GM21526 (cell line): ENCODE measurements at regions not wholly inside any gene's neighbourhood (a gene's known extent, or its start where the extent isn't known, plus 50 kb on each side); places are given as distances from the start of the nearest gene placed in this dataset.

ENCODE experiments used
- ATAC-seq: cut with Tn5 transposase; IDR thresholded peaks from one replicate; pipeline ENCODE4 v1.9.1; 2021; ENCODE audit warnings: moderate library complexity; ENCODE audit not compliant: unreplicated experiment, low FRiP score

DNA sequence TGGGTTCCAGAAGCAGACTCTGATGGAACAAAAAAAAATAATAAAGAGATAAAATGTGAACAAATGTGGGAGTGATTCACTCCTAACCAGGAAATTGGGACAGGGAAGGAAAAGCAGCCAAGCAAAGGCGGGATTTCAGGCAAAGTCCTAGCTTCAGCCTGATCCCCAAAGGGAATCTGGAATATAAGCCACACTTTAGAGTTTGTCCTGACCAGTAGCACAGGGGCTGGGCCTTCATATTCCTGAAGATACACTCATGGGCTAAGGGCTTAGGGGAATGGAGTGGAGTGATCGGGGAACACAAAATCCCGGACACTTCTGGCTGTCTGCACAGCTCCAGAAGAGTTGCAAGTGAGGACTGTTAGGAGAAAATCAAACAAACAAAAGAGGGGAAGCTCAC is 135.0 kb upstream of the COL8A1 start:
- no peak for ATAC-seq

DNA sequence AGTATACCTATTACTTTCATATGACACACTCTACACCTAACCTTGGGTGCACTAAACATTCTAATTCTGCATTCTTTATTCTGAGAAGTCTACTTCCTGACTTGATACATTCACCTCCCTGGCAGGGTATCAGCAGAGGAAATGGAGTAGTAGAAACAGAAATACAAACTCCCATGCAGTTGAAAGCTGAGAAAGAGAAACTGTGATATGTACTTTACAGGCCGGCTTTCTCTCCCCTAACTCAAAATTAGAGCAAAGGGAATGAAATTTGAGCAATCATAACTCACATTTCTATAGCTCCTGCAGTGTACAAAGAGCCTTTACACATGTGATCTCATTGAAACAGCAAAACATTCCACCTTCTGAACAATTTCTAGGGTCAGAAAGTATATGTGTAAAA is 135.5 kb upstream of the COL8A1 start:
- ATAC-seq = no peak

DNA sequence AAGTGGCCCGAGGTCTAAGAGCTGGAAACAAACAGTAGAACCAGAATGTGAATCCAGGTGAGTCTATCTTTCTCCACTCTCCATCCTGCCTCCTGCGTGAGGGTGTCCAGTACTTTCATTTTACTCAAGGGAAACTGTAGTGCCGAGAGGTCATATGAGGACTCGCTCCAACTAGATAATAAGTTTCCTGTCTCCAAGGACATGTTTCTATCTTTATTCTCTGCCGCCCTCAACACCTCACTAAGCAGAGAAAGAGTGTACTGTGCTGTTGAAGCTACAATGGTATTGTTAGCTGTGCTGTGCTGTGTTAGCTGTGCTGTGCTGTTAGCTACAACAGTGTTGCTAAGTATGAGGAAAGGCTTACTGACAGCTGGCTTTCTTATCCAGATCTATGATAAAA is 137.9 kb upstream of the COL8A1 start:
- no peak for ATAC-seq

GRCh38 chr3:99499235-99500158 is 138.9 kb upstream of the COL8A1 start:
- no peak for ATAC-seq

DNA sequence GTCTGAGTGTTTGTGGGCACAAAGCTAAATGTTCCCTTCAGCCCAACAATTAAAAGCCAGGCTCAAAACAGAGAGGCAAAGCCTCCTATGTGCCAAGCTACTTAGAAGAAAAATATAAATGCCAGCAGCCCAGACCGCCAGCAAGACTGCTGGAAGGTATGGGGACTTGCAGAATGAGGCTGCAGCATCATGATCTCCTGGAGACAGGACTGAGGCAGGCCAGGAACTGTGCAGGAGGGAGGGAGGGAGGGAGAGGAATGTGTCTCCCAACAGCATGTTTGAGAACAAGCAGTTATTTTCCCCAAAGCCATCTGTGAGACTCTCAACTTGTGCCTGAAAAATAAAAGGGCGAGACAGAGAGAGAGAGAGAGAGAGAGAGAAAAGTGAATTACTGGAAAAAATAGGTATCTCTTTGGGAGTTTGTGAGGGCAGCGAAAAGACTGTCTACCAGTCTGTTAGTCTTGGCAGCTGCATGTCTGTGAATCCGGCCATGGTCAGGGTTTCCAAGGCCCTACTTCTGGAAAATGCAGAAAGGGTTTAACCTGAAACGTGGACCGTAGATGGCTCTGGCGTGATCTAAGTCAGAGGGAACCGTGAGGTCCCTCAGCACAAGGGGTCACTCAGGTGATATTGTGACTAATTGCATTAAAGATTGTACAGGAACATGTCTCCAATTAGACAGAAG is 139.7 kb upstream of the COL8A1 start:
- no peak for ATAC-seq

- ATAC-seq = no peak
These were observed 150.5 kb upstream of the COL8A1 start for GRCh38 chr3:99487894-99488293.

- ATAC-seq = no peak
These were observed 153.1 kb upstream of the COL8A1 start for GRCh38 chr3:99485286-99485685.

- ATAC-seq = no peak
These were observed 153.5 kb upstream of the COL8A1 start for GRCh38 chr3:99484871-99485270.

GRCh38 chr3:99483841-99484240 is 154.6 kb upstream of the COL8A1 start:
- ATAC-seq = no peak

DNA sequence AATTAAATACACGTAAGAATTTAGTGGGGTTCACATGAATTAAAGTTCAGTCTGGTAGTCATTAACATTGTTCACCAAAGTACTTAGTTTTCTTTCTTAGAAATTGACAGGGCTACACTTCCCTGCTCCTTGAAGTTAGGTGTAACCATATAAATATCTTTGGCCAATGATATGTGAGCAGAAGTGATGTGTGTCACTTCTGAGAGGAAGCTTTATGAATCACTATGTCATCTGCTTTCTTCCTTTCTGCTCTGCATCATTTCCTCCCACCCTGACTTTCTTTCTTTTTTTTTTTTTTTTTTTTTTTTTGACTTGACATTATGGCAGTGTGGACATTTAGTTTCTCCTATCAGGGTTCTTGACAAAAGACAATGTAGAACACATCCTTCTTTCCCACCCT is 156.2 kb upstream of the COL8A1 start:
- ATAC-seq = no peak

DNA sequence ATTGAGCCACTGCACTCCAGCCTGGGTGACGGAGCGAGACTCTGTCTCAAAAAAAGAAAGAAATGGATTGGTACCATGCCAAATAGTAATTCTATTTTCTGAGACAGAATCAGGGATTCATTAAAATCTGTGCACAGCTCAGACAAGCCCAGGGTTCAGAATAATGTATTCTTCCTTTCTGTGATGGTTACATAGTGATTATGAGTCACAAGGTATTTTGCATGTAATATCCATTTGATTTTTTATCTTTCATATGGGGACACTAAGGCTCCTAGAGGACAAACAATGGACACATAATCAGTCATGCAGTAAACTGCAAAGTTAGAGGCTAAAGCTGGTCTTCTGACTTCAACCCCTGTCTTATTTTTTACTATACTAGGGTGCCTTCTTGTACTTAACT is 156.8 kb upstream of the COL8A1 start:
- no peak for ATAC-seq

DNA sequence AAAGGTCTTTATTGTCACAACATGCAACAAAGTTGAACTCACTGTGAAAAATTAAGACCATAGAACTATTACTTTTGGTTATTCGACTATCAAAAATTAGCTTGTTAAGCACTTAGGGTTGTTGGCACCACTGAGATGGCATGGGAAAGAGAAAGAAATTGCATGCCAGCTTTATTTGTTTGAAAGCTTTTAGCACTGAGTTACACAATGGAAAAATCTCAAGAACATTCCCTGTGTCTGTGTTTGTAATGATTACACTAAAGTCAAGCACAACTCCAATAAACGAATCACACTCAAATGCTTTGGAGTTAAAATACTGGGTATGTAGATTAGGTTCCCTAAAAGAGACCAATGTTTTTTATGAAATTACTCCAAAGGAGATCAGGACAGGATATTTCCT is 158.6 kb upstream of the COL8A1 start:
- no peak for ATAC-seq

DNA sequence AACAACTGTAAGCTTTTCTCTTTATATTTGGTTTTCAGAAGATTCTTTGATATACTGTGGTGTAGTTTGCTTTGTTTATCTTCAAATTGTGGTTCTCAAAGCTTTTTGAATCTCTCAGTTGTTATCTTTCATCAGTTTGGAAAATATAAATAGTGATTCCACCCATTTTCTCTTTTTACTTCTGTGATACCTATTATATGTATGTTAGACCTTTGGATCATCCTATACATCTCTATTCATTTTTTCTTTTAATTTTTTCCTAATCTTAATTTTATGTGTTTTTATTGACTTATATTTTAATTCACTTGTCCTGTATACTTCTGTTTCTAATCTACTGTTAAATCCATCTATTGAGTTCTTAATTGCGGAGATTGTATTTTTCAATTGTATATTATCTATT is 160.7 kb upstream of the COL8A1 start:
- ATAC-seq = no peak

DNA sequence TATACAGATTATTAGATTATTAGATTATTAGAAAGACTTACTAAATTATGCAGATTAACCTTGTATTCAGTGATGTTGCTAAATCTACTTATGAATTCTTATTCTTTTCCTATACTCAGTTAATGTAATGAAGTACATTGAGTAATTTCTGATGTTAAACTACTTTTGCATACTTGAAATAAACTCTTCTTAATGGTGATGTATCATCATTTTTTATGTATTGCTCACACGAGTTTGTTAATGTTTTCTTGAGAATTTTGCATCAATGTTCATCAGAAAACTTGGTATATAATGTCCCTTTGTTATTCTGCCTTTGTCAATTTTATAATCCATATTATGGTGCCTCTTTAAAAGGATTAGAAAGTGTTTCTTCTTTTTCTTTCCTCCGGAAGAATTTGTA is 163.2 kb upstream of the COL8A1 start:
- ATAC-seq = no peak

DNA sequence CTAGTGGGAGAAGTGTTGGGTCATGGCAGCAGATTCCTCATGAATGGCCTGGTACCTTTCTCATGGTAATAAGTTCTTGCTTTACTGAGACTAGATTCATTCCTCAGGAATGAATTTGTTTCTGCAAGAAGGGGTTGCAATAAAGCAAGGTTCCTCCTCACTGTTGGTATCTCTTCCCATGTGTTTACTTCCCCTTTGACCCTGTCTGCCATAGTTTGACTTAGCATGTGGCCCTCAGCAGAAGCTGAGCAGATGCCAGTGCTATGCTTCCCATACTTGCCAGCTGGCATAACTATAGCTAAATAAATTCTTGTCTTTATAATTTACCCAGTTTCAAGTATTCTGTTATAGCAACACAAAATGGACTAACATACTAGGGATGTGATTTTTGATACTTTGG is 163.6 kb upstream of the COL8A1 start:
- ATAC-seq = no peak

DNA sequence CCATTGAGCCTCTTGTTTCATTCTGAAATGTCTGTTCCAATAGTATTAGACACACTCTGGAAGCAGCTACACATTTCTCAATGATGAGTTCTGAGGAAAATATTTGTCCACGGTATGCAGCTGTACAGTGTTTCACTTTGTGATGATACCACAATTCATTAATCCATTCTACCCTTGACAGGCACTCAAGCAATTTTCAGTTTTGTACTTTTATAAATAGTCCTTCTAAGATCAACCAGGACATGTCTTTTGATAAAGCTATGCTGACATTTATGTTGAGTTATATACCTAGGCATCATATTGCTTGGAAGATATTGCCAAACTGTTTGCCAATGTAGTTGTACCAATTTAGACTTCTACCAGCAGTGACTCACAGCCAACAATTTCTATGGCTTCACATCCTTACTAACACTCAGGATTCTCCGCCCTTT is 165.1 kb upstream of the COL8A1 start:
- no peak for ATAC-seq

DNA sequence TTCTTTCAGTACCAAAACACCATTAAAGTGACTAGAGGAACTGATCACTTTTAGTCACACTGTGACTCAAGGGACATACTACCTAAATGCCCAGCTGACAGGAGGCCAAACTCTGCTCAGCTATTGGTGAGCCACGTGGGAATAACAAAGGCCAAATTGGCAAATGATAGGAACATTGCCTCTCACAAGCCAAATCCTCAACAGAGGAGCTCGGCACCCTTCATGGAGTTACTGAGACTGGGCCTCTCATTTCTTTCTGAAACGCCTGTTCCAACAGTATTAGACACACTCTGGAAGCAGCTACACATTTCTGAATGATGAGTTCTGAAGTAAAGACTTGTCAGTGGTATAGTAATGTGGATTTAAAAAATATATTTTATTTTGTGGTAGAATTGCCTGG is 166.0 kb upstream of the COL8A1 start:
- no peak for ATAC-seq

- ATAC-seq = no peak
These were observed 166.8 kb upstream of the COL8A1 start for GRCh38 chr3:99471353-99472323.

DNA sequence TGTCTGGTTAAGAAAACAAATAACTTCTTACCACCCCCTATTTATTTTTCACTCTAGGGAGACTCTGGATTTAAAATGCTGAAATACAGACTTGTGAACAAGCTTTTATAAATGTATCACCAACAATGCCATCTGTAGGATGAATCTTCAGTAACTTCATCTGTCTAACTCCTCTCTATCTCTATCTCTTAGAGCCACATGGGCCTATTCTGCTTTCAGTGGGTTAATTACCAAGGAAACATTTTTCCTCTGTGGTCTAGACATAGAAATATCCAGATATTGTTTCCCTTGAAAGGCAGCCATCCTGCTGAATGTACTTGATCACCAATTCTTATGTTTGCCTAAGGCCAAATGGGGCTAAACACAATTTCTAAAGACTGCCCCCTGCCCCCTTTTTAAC is 167.6 kb upstream of the COL8A1 start:
- no peak for ATAC-seq

DNA sequence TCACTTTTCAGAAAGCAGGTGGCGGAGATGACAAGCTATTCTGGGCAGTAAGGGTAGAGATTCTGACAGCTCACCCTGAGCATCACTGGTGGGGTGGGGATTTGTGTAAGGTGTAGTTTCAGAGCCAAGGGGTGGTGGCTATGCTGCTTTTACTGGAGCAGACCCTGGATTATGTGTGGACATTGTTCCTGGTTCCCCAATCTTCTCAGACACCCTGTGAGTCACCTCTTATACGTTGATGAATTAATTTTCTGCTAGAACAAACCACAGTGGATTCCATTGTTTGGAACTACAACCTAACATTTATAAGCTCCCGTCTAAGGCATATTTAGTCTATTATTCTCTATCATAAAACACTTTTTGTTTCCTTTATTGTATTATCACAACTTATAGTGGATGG is 169.5 kb upstream of the COL8A1 start:
- ATAC-seq = no peak

DNA sequence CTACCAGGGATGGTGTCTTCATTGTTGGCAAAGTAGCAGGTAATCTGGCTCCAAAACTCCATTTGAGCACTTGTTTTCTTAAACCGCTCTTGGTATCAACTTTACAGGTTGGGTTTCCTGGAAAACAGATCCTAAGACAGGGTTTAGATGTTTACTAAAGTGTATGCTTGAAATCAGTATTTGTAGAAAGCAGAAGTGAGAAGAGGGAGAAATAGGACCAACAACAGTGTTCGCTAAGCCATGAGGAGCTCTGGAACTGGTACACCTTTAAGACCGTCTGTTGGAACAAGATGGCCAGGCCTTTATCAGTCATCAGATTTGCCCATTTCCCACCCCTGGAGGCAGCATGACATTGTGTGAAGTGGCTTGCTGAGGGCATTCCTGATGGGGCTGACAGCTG is 171.0 kb upstream of the COL8A1 start:
- ATAC-seq = no peak
